Effector memory CD8-positive, alpha-beta T cell (primary cell): ENCODE measurements at regions not wholly inside any gene's neighbourhood (a gene's known extent, or its start where the extent isn't known, plus 50 kb on each side); places are given as distances from the start of the nearest gene placed in this dataset.

Experiments used
- ATAC-seq: fragments of 150-1000 bp; cut with Tn5 transposase; replicated peaks from 2 replicates; pipeline ENCODE4 v1.10.0; 2021; ENCODE audit warnings: mild to moderate bottlenecking, moderate library complexity
- DNase-seq, 3 experiments: peaks; one replicate each; pipeline ENCODE4 v3.0.0; 2021
- H3K27ac Mint-ChIP-seq, 2 donors: one replicate each; pipeline ENCODE4 v1.8.0; 2022; ENCODE audit warnings: mild to moderate bottlenecking in 2 of 2, mixed read lengths in 2 of 2, moderate library complexity in 2 of 2
- H3K27me3 Mint-ChIP-seq, 2 donors: one replicate each; pipeline ENCODE4 v1.8.0; 2022; ENCODE audit warnings: mixed read lengths in 2 of 2
- H3K36me3 Mint-ChIP-seq: one replicate; pipeline ENCODE4 v1.8.0; 2022; ENCODE audit warnings: mild to moderate bottlenecking, moderate library complexity, mixed read lengths; ENCODE audit not compliant: insufficient read depth
- H3K4me1 Mint-ChIP-seq, 2 donors: one replicate each; pipeline ENCODE4 v1.8.0; 2022; ENCODE audit warnings: low read depth in 2 of 2, mixed read lengths in 2 of 2
- H3K4me3 Mint-ChIP-seq, 2 donors: one replicate each; pipeline ENCODE4 v1.8.0; 2022; ENCODE audit warnings: mild to moderate bottlenecking in 2 of 2, mixed read lengths in 2 of 2, moderate library complexity in 2 of 2
- H3K9me3 Mint-ChIP-seq, 2 donors: one replicate each; pipeline ENCODE4 v1.8.0; 2022; ENCODE audit warnings: mixed read lengths in 2 of 2

GRCh38 chr1:87914396-87914795 is 585.7 kb downstream of the LMO4 start:
- Mint-ChIP-seq H3K4me1 (no peaks in the 10 kb centered on the region), H3K9me3 (peaks cover 0 to 5% of the 10 kb centered on the region in 2 donors), H3K27ac (no peak overlapping the region), H3K4me3 (no peak overlapping the region), H3K36me3 (peaks cover 3% of the 10 kb centered on the region), H3K27me3 (peaks cover 9 to 35% of the 10 kb centered on the region in 2 donors)
- DNase-seq (no peak), ATAC-seq (no peak)

DNA sequence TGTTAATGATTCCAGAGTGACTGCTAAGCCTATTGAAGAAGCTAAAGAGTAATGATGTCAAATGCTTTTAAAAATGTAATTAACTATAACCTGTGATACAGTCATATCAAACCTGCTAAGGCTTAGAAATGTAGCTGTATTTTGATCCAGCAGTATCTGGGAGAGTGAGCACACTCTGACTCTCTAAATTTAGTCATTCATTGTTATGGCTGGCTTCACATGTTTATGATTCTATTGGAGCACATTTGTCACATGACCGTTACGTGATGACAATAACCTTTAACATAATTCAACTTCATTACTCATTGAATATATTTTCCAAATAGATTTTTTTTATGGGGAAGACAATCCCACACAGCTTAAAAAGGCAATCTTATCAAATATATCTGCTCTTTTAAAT is 587.1 kb downstream of the LMO4 start:
- DNase-seq (no peak), ATAC-seq (no peak)
- no peaks in the 10 kb centered on the region for H3K4me1 Mint-ChIP-seq
- no peak overlapping the region for H3K4me3 Mint-ChIP-seq
- peaks cover 9 to 35% of the 10 kb centered on the region in 2 donors for H3K27me3 Mint-ChIP-seq
- no peaks in the 10 kb centered on the region for H3K36me3 Mint-ChIP-seq
- no peak overlapping the region for H3K27ac Mint-ChIP-seq
- peaks cover 0 to 5% of the 10 kb centered on the region in 2 donors for H3K9me3 Mint-ChIP-seq

GRCh38 chr1:87916965-87917364 is 588.3 kb downstream of the LMO4 start:
- H3K4me1 Mint-ChIP-seq: no peaks in the 10 kb centered on the region
- H3K36me3 Mint-ChIP-seq: no peaks in the 10 kb centered on the region
- peaks cover 9 to 35% of the 10 kb centered on the region in 2 donors for H3K27me3 Mint-ChIP-seq
- no peak overlapping the region for H3K27ac Mint-ChIP-seq
- DNase-seq (no peak), ATAC-seq (no peak)
- H3K4me3 Mint-ChIP-seq: no peak overlapping the region
- peaks cover 0 to 3% of the 10 kb centered on the region in 2 donors for H3K9me3 Mint-ChIP-seq

DNA sequence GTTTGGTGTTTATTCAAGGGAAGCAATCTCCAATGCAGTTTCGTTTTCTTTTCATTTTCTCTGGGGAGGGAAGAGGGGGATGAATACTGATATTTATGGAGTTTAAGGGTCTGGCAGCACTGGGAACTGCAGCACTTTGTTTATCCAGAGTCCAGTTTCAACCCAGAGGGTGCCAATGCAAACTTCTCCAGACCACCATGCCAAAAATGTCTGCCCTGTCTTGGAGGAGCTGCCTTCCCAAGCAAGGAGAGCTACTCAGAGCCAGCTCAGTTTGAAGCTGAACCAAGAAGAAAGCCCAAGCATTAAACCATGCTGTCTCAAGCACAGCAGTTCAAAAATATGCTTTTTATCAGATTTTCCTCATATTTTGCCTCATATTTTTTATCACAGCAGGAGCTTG is 589.7 kb downstream of the LMO4 start:
- Mint-ChIP-seq H3K4me1 (no peaks in the 10 kb centered on the region), H3K27me3 (peaks cover 9 to 35% of the 10 kb centered on the region in 2 donors), H3K9me3 (peaks cover 0 to 3% of the 10 kb centered on the region in 2 donors), H3K36me3 (no peaks in the 10 kb centered on the region), H3K27ac (no peak overlapping the region), H3K4me3 (no peak overlapping the region)
- DNase-seq (no peak), ATAC-seq (no peak)

- H3K36me3 Mint-ChIP-seq: no peaks in the 10 kb centered on the region
- H3K27ac Mint-ChIP-seq: no peak overlapping the region
- peaks cover 5 to 15% of the 10 kb centered on the region in 2 donors for H3K27me3 Mint-ChIP-seq
- H3K9me3 Mint-ChIP-seq: no peaks in the 10 kb centered on the region
- no peaks in the 10 kb centered on the region for H3K4me1 Mint-ChIP-seq
- H3K4me3 Mint-ChIP-seq: no peak overlapping the region
- no peak for ATAC-seq
- DNase-seq: no peak
Measured at GRCh38 chr1:87922885-87923284, 594.2 kb downstream of the LMO4 start.

DNA sequence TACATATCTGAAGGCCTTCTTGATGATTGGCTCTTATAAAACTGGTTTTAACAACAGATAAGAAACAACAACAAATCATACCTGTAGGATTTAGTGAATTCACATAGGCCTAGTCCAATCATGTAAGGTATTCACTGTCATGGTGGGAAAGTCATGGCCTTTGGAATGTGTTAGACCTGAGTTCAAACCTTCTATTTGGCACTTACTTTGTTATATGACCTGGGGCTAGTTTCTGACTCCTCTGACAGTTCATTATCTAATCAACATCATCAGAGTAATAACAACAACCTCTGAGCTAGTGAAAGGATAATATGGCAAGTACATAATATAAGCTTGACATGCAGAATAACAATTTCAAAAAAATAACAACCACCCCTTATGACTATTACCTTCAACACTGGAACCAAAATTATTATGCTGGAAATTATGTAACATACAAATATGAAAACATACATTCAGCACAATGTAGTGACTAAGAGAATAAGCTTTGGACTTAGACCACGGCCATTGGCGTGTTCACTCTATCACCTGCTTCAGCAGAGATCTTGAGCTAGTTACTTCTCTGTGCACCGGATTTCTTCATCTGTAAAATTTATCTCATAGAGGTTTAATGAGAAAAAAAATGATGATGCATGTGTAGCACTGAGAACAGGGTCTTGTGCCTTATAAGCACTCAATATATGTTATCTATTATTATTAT is 597.6 kb downstream of the LMO4 start:
- no peaks in the 10 kb centered on the region for H3K36me3 Mint-ChIP-seq
- no peak for DNase-seq
- H3K27ac Mint-ChIP-seq: no peak overlapping the region
- peaks cover 0 to 7% of the 10 kb centered on the region in 2 donors for H3K9me3 Mint-ChIP-seq
- no peaks in the 10 kb centered on the region for H3K4me1 Mint-ChIP-seq
- H3K27me3 Mint-ChIP-seq: no peaks in the 10 kb centered on the region
- H3K4me3 Mint-ChIP-seq: no peak overlapping the region
- no peak for ATAC-seq

GRCh38 chr1:87926921-87927320 is 598.2 kb downstream of the LMO4 start:
- no peak for DNase-seq
- no peak overlapping the region for H3K4me3 Mint-ChIP-seq
- H3K36me3 Mint-ChIP-seq: no peaks in the 10 kb centered on the region
- H3K27ac Mint-ChIP-seq: no peak overlapping the region
- no peaks in the 10 kb centered on the region for H3K27me3 Mint-ChIP-seq
- H3K4me1 Mint-ChIP-seq: no peaks in the 10 kb centered on the region
- no peak for ATAC-seq
- H3K9me3 Mint-ChIP-seq: peaks cover 0 to 7% of the 10 kb centered on the region in 2 donors

- peaks cover 0 to 7% of the 10 kb centered on the region in 2 donors for H3K9me3 Mint-ChIP-seq
- no peak for ATAC-seq
- no peaks in the 10 kb centered on the region for H3K36me3 Mint-ChIP-seq
- H3K4me1 Mint-ChIP-seq: no peaks in the 10 kb centered on the region
- no peaks in the 10 kb centered on the region for H3K27me3 Mint-ChIP-seq
- no peak overlapping the region for H3K4me3 Mint-ChIP-seq
- no peak for DNase-seq
- H3K27ac Mint-ChIP-seq: no peak overlapping the region
Measured at GRCh38 chr1:87927391-87928280, 599.0 kb downstream of the LMO4 start.

DNA sequence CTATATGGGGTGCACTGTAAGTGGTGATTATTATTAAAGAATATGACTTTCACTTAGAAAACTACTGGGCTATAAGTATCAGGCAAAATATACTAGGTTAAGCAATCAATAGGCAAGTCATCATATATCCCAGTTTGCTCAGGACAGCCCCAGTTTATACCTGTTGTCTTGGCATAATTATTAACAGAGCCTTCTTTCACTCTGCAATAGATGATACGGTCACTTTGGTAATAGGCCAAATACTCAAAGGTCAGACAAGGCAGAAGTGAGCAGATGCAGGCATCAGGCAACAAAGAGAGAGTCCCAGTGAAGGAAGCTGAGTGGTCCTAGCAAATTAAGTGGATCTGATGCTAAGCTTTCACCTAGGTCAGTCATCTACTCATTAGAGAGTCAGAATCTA is 599.9 kb downstream of the LMO4 start:
- H3K4me3 Mint-ChIP-seq: no peak overlapping the region
- H3K36me3 Mint-ChIP-seq: no peaks in the 10 kb centered on the region
- no peak overlapping the region for H3K27ac Mint-ChIP-seq
- H3K27me3 Mint-ChIP-seq: no peaks in the 10 kb centered on the region
- ATAC-seq: no peak
- no peak for DNase-seq
- H3K9me3 Mint-ChIP-seq: peaks cover 0 to 7% of the 10 kb centered on the region in 2 donors
- no peaks in the 10 kb centered on the region for H3K4me1 Mint-ChIP-seq

GRCh38 chr1:87929906-87930305 is 601.2 kb downstream of the LMO4 start:
- Mint-ChIP-seq H3K27ac (no peak overlapping the region), H3K9me3 (peaks cover 0 to 7% of the 10 kb centered on the region in 2 donors), H3K4me1 (no peaks in the 10 kb centered on the region), H3K36me3 (no peaks in the 10 kb centered on the region), H3K4me3 (no peak overlapping the region), H3K27me3 (peaks cover under 1 to 5% of the 10 kb centered on the region in 2 donors)
- no peak for ATAC-seq
- DNase-seq: no peak

DNA sequence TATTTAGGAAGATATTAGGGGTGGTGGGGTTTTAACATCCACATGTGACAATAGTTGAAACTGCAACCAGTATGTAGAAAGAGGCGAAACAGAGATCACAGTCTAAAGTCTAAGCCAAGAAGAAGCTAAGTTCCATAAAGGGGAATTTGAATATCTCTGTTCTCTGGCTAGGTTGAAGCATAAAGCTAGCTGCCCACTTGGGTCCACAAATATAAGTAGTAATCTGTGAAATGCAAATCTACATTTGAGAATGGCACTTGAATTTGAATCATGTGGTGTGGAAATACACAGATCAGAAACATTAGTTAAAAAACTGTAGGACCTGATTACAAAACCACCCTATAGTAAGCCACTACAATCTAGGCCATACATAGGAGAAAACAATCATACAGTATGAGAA is 602.1 kb downstream of the LMO4 start:
- H3K4me3 Mint-ChIP-seq: no peak overlapping the region
- no peaks in the 10 kb centered on the region for H3K4me1 Mint-ChIP-seq
- ATAC-seq (no peak), DNase-seq (no peak)
- H3K27ac Mint-ChIP-seq: no peak overlapping the region
- peaks cover 6 to 12% of the 10 kb centered on the region in 2 donors for H3K27me3 Mint-ChIP-seq
- peaks cover 0 to 7% of the 10 kb centered on the region in 2 donors for H3K9me3 Mint-ChIP-seq
- no peaks in the 10 kb centered on the region for H3K36me3 Mint-ChIP-seq

DNA sequence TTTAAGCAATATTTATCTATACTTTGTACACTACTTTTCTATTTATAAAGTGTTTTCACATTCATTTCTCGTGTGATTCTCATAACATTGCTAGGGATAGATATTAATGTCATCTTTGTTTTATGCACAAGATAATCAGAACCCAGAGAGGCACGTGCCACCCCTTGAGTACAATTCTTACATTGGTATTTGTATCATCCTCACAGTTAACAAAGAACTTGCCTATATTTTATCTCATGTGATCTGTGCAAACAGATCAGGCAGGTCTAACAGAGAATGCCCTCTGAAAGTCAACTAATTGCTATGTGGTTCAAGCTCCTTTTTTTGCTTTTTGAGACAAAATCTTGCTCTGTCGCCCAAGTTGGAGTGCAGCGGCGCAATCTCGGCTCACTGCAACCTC is 604.5 kb downstream of the LMO4 start:
- Mint-ChIP-seq H3K36me3 (no peaks in the 10 kb centered on the region), H3K4me3 (no peak overlapping the region), H3K27me3 (peaks cover 6 to 20% of the 10 kb centered on the region in 2 donors), H3K4me1 (no peaks in the 10 kb centered on the region), H3K9me3 (peaks cover 0 to 7% of the 10 kb centered on the region in 2 donors), H3K27ac (no peak overlapping the region)
- no peak for DNase-seq
- no peak for ATAC-seq

DNA sequence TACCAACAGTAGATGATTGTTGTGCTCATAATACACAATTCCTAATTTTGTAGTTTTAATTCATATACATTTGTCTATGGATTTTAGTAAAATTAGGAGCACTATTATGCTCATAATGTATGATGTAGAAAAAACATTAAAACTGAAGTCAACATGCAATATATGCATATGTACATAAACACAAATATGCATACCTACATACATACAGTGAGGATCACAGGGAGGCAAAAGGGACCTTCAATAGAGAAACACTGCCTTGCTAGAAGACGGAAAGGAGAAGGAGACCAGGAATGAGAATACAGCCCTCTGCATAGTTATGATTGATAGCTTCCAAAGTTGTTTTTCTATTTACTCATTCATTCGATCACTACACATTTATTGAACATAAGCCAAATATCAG is 606.5 kb downstream of the LMO4 start:
- no peak overlapping the region for H3K4me3 Mint-ChIP-seq
- no peak for DNase-seq
- no peaks in the 10 kb centered on the region for H3K4me1 Mint-ChIP-seq
- no peaks in the 10 kb centered on the region for H3K36me3 Mint-ChIP-seq
- H3K27me3 Mint-ChIP-seq: peaks cover 6 to 20% of the 10 kb centered on the region in 2 donors
- peaks cover 0 to 7% of the 10 kb centered on the region in 2 donors for H3K9me3 Mint-ChIP-seq
- no peak for ATAC-seq
- no peak overlapping the region for H3K27ac Mint-ChIP-seq
